ENCODE measurements at regions not wholly inside any gene's neighbourhood (a gene's known extent, or its start where the extent isn't known, plus 50 kb on each side); places are given as distances from the start of the nearest gene placed in this dataset.

- TF ChIP-seq CTCF (conservative IDR thresholded peaks at IDR 0.05 in 1 of 2, IDR thresholded peaks at IDR 0.05 in 1 of 2; ENCODE audit: extremely low read depth in 1 of 2, insufficient read depth in 1 of 2, low read depth in 1 of 2, low read length in 2 of 2) (no peak), EZH2 (IDR thresholded peaks at IDR 0.05; ENCODE audit: borderline replicate concordance, low read length) (no peak)
These were observed 356.8 kb upstream of the CHD1 start for GRCh38 chr5:99285606-99286005.

Measured in mammary epithelial cell (primary cell).